Esophagus muscularis mucosa (tissue), 4 donors: ENCODE measurements at regions not wholly inside any gene's neighbourhood (a gene's known extent, or its start where the extent isn't known, plus 50 kb on each side); places are given as distances from the start of the nearest gene placed in this dataset.

ENCODE experiments used
- DNase-seq: peaks from one replicate; pipeline ENCODE4 v3.0.0-alpha.2; 2017; ENCODE audit errors: extremely low spot score
- H3K27ac ChIP-seq, 4 donors: fragments of 200-600 bp; sonication (generic); replicated peaks in 1 of 4; 1 replicate in 3 of 4; 2 replicates in 1 of 4; pipeline ENCODE4 v1.5.1; 2016 to 2019; ENCODE audit warnings: mild to moderate bottlenecking in 1 of 4
- H3K27me3 ChIP-seq, 4 donors: fragments of 200-600 bp; sonication (generic); one replicate each; pipeline versions ENCODE4 v1.5.1 to v1.6.0; 2016 to 2019
- H3K36me3 ChIP-seq, 4 donors: fragments of 200-600 bp; sonication (generic); one replicate each; pipeline ENCODE4 v1.5.1; 2016 to 2019
- H3K4me1 ChIP-seq, 4 donors: fragments of 200-600 bp; sonication (generic); one replicate each; pipeline ENCODE4 v1.5.1; 2016 to 2019
- H3K4me3 ChIP-seq, 4 donors: fragments of 200-600 bp; sonication (generic); 1 replicate in 2 of 4; 2 replicates in 2 of 4; pipeline ENCODE4 v1.5.1; 2016 to 2019; ENCODE audit warnings: mild to moderate bottlenecking in 4 of 4, moderate library complexity in 1 of 4
- H3K9me3 ChIP-seq, 4 donors: fragments of 200-600 bp; sonication (generic); 1 replicate in 3 of 4; 2 replicates in 1 of 4; pipeline ENCODE4 v1.5.1; 2016 to 2019
- EP300 ChIP-seq: sonication (generic); formaldehyde crosslinking; IDR thresholded peaks from one replicate; pipeline ENCODE4 v1.6.1; 2017; ENCODE audit warnings: antibody characterized with exemption
- POLR2A ChIP-seq: fragments of 450-650 bp; IDR thresholded peaks from one replicate; pipeline ENCODE4 v1.6.1; 2017; ENCODE audit warnings: antibody characterized with exemption, moderate library complexity, mild to moderate bottlenecking, low read depth
- POLR2AphosphoS5 ChIP-seq, 2 donors: sonication (generic); formaldehyde crosslinking; IDR thresholded peaks; one replicate each; pipeline ENCODE4 v1.6.1; 2017; ENCODE audit warnings: antibody characterized with exemption in 2 of 2
- WGBS: methylation state at CpG from one replicate; pipeline ENCODE4 v1.1.5; 2018; 5-methylcytosine and 5-hydroxymethylcytosine counted together
- intact Hi-C: fragments of 100-400 bp; cut with DNase I; formaldehyde crosslinking; loops from one replicate; pipeline ENCODE4 v1.15.1; 2023
- TF ChIP-seq, protein P1 (sequence below), 3 experiments: fragments of 200-600 bp in 2 of 3; fragments of 450-650 bp in 1 of 3; sonication (generic) in 2 of 3; IDR thresholded peaks; one replicate each; pipeline ENCODE4 v1.5.1; 2017 to 2019; ENCODE audit warnings: antibody characterized with exemption in 3 of 3, mild to moderate bottlenecking in 2 of 3, moderate library complexity in 1 of 3

DNA sequence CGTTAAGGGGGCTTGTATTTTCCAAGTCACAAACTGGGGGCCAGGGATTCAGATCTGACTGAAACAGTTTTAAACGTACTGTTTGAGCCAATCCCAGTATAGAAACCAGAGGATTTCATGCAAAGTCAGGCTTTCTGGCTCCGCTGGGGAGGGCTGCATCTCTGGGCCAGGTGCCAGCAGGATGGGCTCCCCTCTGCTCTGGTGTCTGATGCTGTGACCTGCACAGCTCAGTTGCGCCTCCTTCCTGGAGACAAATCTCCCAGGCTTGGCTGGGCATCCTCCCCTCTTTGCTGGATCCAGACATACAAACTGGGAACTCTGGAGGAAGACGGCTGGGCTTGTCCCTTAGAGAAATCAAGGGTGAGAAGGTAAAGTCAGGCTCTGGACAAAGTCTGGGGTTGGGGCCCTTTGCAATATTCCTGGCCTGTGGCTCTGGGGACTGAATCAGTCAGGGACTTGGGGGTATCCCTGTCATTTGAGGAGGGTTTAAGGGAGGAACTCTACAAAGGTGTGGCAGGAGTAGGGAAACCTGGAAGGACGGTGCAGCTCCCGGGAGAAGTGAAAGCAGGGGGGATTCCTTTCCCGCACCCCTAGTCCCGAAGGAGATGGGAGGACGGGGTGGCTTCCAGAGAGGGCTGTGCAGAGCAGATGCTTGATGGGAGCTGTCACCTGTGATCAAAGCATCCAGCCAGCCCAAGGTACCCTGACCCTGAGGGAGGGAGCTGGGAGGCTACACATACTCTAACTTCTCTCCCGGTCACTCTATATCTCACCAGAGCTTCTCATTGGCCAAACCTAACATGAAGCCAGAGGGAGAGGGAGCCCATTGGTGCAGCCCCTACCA, 114.8 kb upstream of the ATP2B2 start:
- Histone ChIP-seq H3K9me3 (no peaks in the 10 kb centered on the region), H3K4me3 (no peak overlapping the region), H3K27ac (no peak overlapping the region), H3K4me1 (no peaks in the 10 kb centered on the region), H3K36me3 (no peaks in the 10 kb centered on the region), H3K27me3 (peaks cover 0 to 65% (median 1%) of the 10 kb centered on the region in 4 donors)
- DNase-seq: no peak
- intact Hi-C loops: no loop called here
- 47% methylated on average over 9 of the region's 11 CpGs for WGBS
- no peak for TF ChIP-seq EP300
- TF ChIP-seq, protein P1, sequence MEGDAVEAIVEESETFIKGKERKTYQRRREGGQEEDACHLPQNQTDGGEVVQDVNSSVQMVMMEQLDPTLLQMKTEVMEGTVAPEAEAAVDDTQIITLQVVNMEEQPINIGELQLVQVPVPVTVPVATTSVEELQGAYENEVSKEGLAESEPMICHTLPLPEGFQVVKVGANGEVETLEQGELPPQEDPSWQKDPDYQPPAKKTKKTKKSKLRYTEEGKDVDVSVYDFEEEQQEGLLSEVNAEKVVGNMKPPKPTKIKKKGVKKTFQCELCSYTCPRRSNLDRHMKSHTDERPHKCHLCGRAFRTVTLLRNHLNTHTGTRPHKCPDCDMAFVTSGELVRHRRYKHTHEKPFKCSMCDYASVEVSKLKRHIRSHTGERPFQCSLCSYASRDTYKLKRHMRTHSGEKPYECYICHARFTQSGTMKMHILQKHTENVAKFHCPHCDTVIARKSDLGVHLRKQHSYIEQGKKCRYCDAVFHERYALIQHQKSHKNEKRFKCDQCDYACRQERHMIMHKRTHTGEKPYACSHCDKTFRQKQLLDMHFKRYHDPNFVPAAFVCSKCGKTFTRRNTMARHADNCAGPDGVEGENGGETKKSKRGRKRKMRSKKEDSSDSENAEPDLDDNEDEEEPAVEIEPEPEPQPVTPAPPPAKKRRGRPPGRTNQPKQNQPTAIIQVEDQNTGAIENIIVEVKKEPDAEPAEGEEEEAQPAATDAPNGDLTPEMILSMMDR (IDR thresholded peaks at IDR 0.05): no peak
- TF ChIP-seq POLR2AphosphoS5 (IDR thresholded peaks at IDR 0.05): no peak
- no peak for TF ChIP-seq POLR2A

- DNase-seq: no peak
- Histone ChIP-seq H3K27ac (no peak overlapping the region), H3K4me3 (no peak overlapping the region), H3K9me3 (no peaks in the 10 kb centered on the region), H3K4me1 (no peaks in the 10 kb centered on the region), H3K36me3 (no peaks in the 10 kb centered on the region), H3K27me3 (peaks cover 0 to 67% (median 1%) of the 10 kb centered on the region in 4 donors)
- 29% methylated on average over 2 of the region's 2 CpGs for WGBS
- TF ChIP-seq POLR2AphosphoS5 (IDR thresholded peaks at IDR 0.05) (no peak), EP300 (no peak), POLR2A (no peak)
- TF ChIP-seq, protein P1 (IDR thresholded peaks at IDR 0.05): no peak
- intact Hi-C loops: no loop called here
Measured at GRCh38 chr3:10620833-10621082, 115.4 kb upstream of the ATP2B2 start.

- intact Hi-C loops: no loop called here
- 88% methylated on average over 4 of the region's 4 CpGs for WGBS
- Histone ChIP-seq H3K4me3 (no peak overlapping the region), H3K4me1 (no peaks in the 10 kb centered on the region), H3K27ac (no peak overlapping the region), H3K9me3 (no peaks in the 10 kb centered on the region), H3K27me3 (peaks cover 0 to 68% (median 1%) of the 10 kb centered on the region in 4 donors), H3K36me3 (no peaks in the 10 kb centered on the region)
- TF ChIP-seq POLR2A (no peak), POLR2AphosphoS5 (IDR thresholded peaks at IDR 0.05) (no peak), EP300 (no peak)
- TF ChIP-seq, protein P1 (IDR thresholded peaks at IDR 0.05): no peak
- no peak for DNase-seq
Measured at GRCh38 chr3:10623578-10624275, 118.3 kb upstream of the ATP2B2 start.

GRCh38 chr3:10625323-10625722, 119.9 kb upstream of the ATP2B2 start:
- no peak for DNase-seq
- Histone ChIP-seq H3K27me3 (peaks cover 0 to 53% (median 1%) of the 10 kb centered on the region in 4 donors), H3K4me3 (no peak overlapping the region), H3K4me1 (no peaks in the 10 kb centered on the region), H3K36me3 (no peaks in the 10 kb centered on the region), H3K9me3 (no peaks in the 10 kb centered on the region), H3K27ac (no peak overlapping the region)
- 37% methylated on average over 9 of the region's 9 CpGs for WGBS
- intact Hi-C loops: no loop called here
- TF ChIP-seq, protein P1 (IDR thresholded peaks at IDR 0.05): no peak
- no peak for TF ChIP-seq POLR2AphosphoS5 (IDR thresholded peaks at IDR 0.05)
- TF ChIP-seq EP300: no peak
- TF ChIP-seq POLR2A: no peak
